Keratinocyte (primary cell): ENCODE measurements at regions not wholly inside any gene's neighbourhood (a gene's known extent, or its start where the extent isn't known, plus 50 kb on each side); places are given as distances from the start of the nearest gene placed in this dataset.

ENCODE experiments used
- DNase-seq: peaks from one replicate; pipeline ENCODE4 v3.0.0-alpha.2; 2011; ENCODE audit warnings: low read depth, missing footprints, low spot score
- FAIRE-seq: peaks from 2 replicates; lab custom pipeline; 2011; peaks lifted over from hg19 to GRCh38; lab: Jason Lieb, UNC
- H2AFZ ChIP-seq: 2 replicates; pipeline ENCODE4 v1.6.0; 2012; ENCODE audit warnings: low read length, control low read depth, inconsistent platforms; ENCODE audit not compliant: control insufficient read depth
- H3K27ac ChIP-seq: 2 replicates; pipeline ENCODE4 v1.5.1; 2011; ENCODE audit warnings: low read length; ENCODE audit not compliant: control insufficient read depth, insufficient read depth
- H3K27me3 ChIP-seq: 3 replicates; pipeline ENCODE4 v1.6.0; 2011; ENCODE audit warnings: low read length; ENCODE audit not compliant: control insufficient read depth, insufficient read depth; ENCODE audit errors: extremely low read depth
- H3K36me3 ChIP-seq, 2 experiments: 2 replicates in 1 of 2; 3 replicates in 1 of 2; pipeline ENCODE4 v1.5.1; 2011; ENCODE audit warnings: low read length in 2 of 2, mild to moderate bottlenecking in 1 of 2; ENCODE audit not compliant: control insufficient read depth in 2 of 2, insufficient read depth in 2 of 2; ENCODE audit errors: extremely low read depth in 1 of 2
- H3K4me1 ChIP-seq: 3 replicates; pipeline ENCODE4 v1.5.1; 2011; ENCODE audit warnings: low read length; ENCODE audit not compliant: control insufficient read depth, insufficient read depth; ENCODE audit errors: extremely low read depth
- H3K4me2 ChIP-seq: 3 replicates; pipeline ENCODE4 v1.6.0; 2011; ENCODE audit warnings: low read depth, low read length; ENCODE audit not compliant: control insufficient read depth, insufficient read depth; ENCODE audit errors: extremely low read depth
- H3K4me3 ChIP-seq, 3 experiments: fragments of 200-600 bp in 1 of 3; sonication (generic) in 1 of 3; 2 replicates in 2 of 3; 3 replicates in 1 of 3; pipeline ENCODE4 v1.5.1; 2011 to 2016; ENCODE audit warnings: low read length in 3 of 3, mild to moderate bottlenecking in 3 of 3, control low read depth in 2 of 3, inconsistent platforms in 1 of 3, low read depth in 1 of 3, mixed read lengths in 1 of 3, mixed run types in 1 of 3, moderate library complexity in 1 of 3; ENCODE audit not compliant: control insufficient read depth in 2 of 3, insufficient read depth in 2 of 3; ENCODE audit errors: extremely low read depth in 1 of 3
- H3K79me2 ChIP-seq: 2 replicates; pipeline ENCODE4 v1.6.0; 2012; ENCODE audit warnings: low read length; ENCODE audit not compliant: control insufficient read depth, insufficient read depth
- H3K9ac ChIP-seq: 3 replicates; pipeline ENCODE4 v1.6.0; 2011; ENCODE audit warnings: low read length; ENCODE audit not compliant: control insufficient read depth, insufficient read depth; ENCODE audit errors: extremely low read depth
- H3K9me1 ChIP-seq: 3 replicates; pipeline ENCODE4 v1.6.0; 2011; ENCODE audit warnings: low read length; ENCODE audit not compliant: control insufficient read depth, insufficient read depth; ENCODE audit errors: extremely low read depth
- H3K9me3 ChIP-seq: 2 replicates; pipeline ENCODE4 v1.5.1; 2012; ENCODE audit warnings: low read depth, low read length; ENCODE audit not compliant: control insufficient read depth
- H4K20me1 ChIP-seq: 3 replicates; pipeline ENCODE4 v1.6.0; 2011; ENCODE audit warnings: low read length; ENCODE audit not compliant: control insufficient read depth, insufficient read depth; ENCODE audit errors: extremely low read depth
- EZH2 ChIP-seq: IDR thresholded peaks from one replicate; pipeline ENCODE4 v1.6.1; 2012; ENCODE audit warnings: inconsistent platforms, mild to moderate bottlenecking, low read length, moderate library complexity
- dilution Hi-C: fragments of 300-500 bp; cut with MboI; formaldehyde crosslinking; loops from one replicate; pipeline ENCODE4 v1.7.0; 2020; ENCODE audit warnings: low sequenced_read_pairs; ENCODE audit not compliant: extremely low pct_ligation_motif_present
- TF ChIP-seq, protein P1 (sequence below), 3 experiments: IDR thresholded peaks in 1 of 3; conservative IDR thresholded peaks in 1 of 3; optimal IDR thresholded peaks in 1 of 3; 2 replicates in 2 of 3; 3 replicates in 1 of 3; pipeline versions ENCODE3 to v1.5.1; 2011; ENCODE audit warnings: low read length in 3 of 3, mild to moderate bottlenecking in 3 of 3, moderate library complexity in 2 of 3, control low read depth in 1 of 3, inconsistent platforms in 1 of 3; ENCODE audit not compliant: insufficient read depth in 2 of 3; ENCODE audit errors: extremely low read depth in 1 of 3

DNA sequence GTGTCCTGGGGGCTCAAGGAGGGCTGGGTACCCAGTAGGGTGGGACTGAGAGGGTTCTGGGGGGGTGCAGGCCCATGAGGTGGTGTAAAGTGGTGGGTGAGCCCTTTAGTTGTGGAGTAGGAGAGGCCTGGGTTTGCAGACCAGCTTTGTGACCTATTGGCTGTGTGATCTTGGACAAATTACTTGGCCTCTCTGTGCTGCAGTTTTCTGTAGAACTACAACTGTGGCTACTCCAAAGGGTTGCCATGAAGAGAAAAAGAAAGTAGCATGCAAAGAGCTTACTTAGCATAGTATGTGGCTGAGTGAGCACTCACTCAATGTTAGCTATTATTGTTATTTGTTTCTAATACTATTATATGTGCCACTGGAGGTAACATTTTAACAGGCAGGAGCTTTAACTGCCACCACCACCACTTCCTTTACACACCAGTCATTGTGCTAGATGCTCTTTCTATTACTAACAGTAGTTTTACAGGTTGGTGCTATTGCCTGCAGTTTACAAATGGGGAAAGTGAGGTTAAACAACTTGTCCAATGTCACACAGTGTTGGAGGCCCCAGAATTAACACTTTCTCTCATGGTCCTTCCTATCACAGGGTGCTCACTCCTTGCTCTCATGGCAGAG, 286.8 kb downstream of the DHX35 start:
- dilution Hi-C loops: no loop called here
- no peaks in the 10 kb centered on the region for H3K9me1 ChIP-seq

DNA sequence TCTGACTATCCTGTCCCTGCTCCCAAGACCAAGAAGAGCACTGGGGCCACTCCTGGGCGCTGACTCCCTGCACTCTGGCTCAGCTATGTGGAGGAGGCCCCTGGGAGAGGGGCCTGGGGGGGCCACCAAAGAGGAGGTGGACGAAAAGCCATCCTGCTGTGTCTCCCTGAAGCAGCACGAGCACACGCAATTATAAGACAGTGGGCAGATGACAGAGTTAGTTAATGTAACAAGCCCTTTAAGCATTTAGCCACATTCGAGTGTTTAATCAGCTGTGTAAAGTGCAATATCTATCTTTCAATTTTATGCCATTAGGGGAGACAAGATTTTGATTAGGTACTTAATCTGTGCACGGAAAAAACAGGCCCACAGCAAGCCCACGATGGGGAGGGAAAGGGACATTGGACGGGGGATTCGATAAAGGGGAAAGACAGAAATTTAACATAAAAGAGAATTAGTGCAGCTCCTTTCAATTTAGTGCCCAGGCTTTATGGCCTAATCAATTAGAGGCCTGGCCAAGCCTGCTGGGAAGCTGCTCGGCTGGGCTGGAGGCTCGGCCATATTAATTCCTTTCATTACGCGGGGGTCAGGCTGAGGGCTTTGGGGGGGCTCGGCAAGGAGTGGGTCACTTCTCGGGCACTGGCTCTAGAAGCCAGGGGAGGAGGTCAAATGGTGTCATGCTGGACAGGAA, 286.2 kb downstream of the DHX35 start:
- Histone ChIP-seq H3K36me3 (no peaks in the 10 kb centered on the region), H3K4me1 (no peaks in the 10 kb centered on the region), H3K4me2 (no peak overlapping the region), H3K79me2 (no peaks in the 10 kb centered on the region), H3K9ac (no peak overlapping the region), H4K20me1 (no peaks in the 10 kb centered on the region), H3K4me3 (no peak overlapping the region), H3K27me3 (no peaks in the 10 kb centered on the region), H3K9me1 (no peaks in the 10 kb centered on the region), H3K27ac (no peak overlapping the region), H3K9me3 (no peaks in the 10 kb centered on the region), H2AFZ (no peak overlapping the region)
- dilution Hi-C loops: no loop called here
- no peak for FAIRE-seq
- TF ChIP-seq, protein P1, sequence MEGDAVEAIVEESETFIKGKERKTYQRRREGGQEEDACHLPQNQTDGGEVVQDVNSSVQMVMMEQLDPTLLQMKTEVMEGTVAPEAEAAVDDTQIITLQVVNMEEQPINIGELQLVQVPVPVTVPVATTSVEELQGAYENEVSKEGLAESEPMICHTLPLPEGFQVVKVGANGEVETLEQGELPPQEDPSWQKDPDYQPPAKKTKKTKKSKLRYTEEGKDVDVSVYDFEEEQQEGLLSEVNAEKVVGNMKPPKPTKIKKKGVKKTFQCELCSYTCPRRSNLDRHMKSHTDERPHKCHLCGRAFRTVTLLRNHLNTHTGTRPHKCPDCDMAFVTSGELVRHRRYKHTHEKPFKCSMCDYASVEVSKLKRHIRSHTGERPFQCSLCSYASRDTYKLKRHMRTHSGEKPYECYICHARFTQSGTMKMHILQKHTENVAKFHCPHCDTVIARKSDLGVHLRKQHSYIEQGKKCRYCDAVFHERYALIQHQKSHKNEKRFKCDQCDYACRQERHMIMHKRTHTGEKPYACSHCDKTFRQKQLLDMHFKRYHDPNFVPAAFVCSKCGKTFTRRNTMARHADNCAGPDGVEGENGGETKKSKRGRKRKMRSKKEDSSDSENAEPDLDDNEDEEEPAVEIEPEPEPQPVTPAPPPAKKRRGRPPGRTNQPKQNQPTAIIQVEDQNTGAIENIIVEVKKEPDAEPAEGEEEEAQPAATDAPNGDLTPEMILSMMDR (optimal IDR thresholded peaks at IDR 0.05 in 1 of 3, IDR thresholded peaks at IDR 0.05 in 1 of 3, conservative IDR thresholded peaks at IDR 0.05 in 1 of 3; ENCODE audit: extremely low read depth in 1 of 3, insufficient read depth in 2 of 3, low read length in 3 of 3): no peak
- no peak for TF ChIP-seq EZH2
- no peak for DNase-seq

More for the DNA sequence above, 286.8 kb downstream of the DHX35 start:
- no peaks in the 10 kb centered on the region for H3K36me3 ChIP-seq
- no peaks in the 10 kb centered on the region for H3K27me3 ChIP-seq
- DNase-seq (no peak), FAIRE-seq (no peak)
- no peak overlapping the region for H3K9ac ChIP-seq
- no peak for TF ChIP-seq EZH2
- TF ChIP-seq, protein P1 (optimal IDR thresholded peaks at IDR 0.05 in 1 of 3, IDR thresholded peaks at IDR 0.05 in 1 of 3, conservative IDR thresholded peaks at IDR 0.05 in 1 of 3; ENCODE audit: extremely low read depth in 1 of 3, insufficient read depth in 2 of 3, low read length in 3 of 3): no peak
- H3K4me2 ChIP-seq: no peak overlapping the region
- H3K9me3 ChIP-seq: no peaks in the 10 kb centered on the region
- H2AFZ ChIP-seq: no peak overlapping the region
- no peaks in the 10 kb centered on the region for H4K20me1 ChIP-seq
- no peak overlapping the region for H3K4me3 ChIP-seq
- no peak overlapping the region for H3K27ac ChIP-seq
- H3K79me2 ChIP-seq: no peaks in the 10 kb centered on the region
- H3K4me1 ChIP-seq: no peaks in the 10 kb centered on the region
